ENCODE measurements at regions not wholly inside any gene's neighbourhood (a gene's known extent, or its start where the extent isn't known, plus 50 kb on each side); places are given as distances from the start of the nearest gene placed in this dataset.
A peak's percentile ranks its signal among the peaks of the same experiment; 100 is the strongest.

DNA sequence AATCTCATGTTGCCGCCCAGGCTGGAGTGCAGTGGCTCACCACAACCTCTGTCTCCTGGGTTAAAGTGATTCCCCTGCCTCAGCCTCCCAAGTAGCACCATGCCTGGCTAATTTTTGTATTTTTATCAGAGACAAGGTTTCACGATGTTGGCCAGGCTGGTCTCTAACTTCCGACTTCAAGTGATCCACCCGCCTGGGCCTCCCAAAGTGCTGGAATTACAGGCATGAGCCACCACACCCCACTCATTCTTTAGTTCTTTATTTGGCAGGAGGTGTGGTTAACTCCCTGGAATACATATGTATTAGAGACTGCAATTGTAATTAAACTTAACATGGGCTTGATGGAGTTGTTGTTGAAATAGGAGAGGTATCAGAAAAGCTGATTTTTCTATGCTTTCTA is 1396.9 kb upstream of the IGFBP7 start:
- Histone ChIP-seq H3K4me3 (ENCODE audit: low read length) (no peak overlapping the region), H3K27me3 (ENCODE audit: low read length) (no peaks in the 10 kb centered on the region), H3K9me2 (replicated peaks; ENCODE audit: low read length) (no peaks in the 10 kb centered on the region), H3K36me3 (ENCODE audit: low read depth, low read length) (no peaks in the 10 kb centered on the region), H3K27ac (ENCODE audit: low read length) (no peak overlapping the region), H3K4me2 (ENCODE audit: low read length) (no peak overlapping the region), H3K4me1 (ENCODE audit: insufficient read depth, low read length) (no peaks in the 10 kb centered on the region), H2AFZ (ENCODE audit: low read length) (no peak overlapping the region), H4K20me1 (ENCODE audit: low read length) (no peaks in the 10 kb centered on the region), H3K9ac (ENCODE audit: low read length) (no peak overlapping the region), H3F3A (ENCODE audit: low read length, unreplicated experiment) (no peaks in the 10 kb centered on the region), H3K79me2 (ENCODE audit: low read length) (no peaks in the 10 kb centered on the region), H3K9me3 (ENCODE audit: low read length) (no peaks in the 10 kb centered on the region)
- TF ChIP-seq, protein P1, sequence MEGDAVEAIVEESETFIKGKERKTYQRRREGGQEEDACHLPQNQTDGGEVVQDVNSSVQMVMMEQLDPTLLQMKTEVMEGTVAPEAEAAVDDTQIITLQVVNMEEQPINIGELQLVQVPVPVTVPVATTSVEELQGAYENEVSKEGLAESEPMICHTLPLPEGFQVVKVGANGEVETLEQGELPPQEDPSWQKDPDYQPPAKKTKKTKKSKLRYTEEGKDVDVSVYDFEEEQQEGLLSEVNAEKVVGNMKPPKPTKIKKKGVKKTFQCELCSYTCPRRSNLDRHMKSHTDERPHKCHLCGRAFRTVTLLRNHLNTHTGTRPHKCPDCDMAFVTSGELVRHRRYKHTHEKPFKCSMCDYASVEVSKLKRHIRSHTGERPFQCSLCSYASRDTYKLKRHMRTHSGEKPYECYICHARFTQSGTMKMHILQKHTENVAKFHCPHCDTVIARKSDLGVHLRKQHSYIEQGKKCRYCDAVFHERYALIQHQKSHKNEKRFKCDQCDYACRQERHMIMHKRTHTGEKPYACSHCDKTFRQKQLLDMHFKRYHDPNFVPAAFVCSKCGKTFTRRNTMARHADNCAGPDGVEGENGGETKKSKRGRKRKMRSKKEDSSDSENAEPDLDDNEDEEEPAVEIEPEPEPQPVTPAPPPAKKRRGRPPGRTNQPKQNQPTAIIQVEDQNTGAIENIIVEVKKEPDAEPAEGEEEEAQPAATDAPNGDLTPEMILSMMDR (conservative IDR thresholded peaks at IDR 0.05; ENCODE audit: low read depth, low read length) = no peak
- TF ChIP-seq EZH2 (IDR thresholded peaks at IDR 0.05; ENCODE audit: low read length, unreplicated experiment) = no peak
- no peak for TF ChIP-seq EZH2phosphoT487 (IDR thresholded peaks at IDR 0.05; ENCODE audit: borderline replicate concordance, low read length)
- DNase-seq (no peak), ATAC-seq (no peak)
- BruUV-seq (replicated peaks) = no TSS peak
- POLR2A ChIA-PET (ENCODE audit: unreplicated experiment) = no interaction called here
- intact Hi-C loops (cut with micrococcal nuclease) = loop anchor here (10.0 kb wide), 1 partner anchor 262 kb away; no protein-coding TSS in a partner anchor
- CTCF ChIA-PET = no interaction called here

DNA sequence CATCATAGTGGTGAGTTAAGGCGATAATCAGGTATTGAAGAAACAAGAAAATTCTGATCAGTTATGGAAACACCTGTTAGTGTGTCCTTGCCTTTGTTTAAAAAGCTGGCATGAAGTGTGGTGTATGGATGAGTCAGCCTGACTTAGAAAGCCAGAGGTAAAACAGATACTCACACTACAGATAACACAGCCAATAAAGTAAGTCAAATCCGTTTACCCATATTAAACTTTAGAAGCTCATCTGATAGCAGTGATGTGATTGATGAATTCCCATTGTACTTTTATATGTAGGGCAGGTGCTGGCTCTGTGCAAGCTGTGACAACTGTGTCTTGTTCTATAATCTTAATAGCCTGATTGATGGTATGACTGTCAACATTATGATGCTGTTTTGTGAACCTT is 1392.7 kb upstream of the IGFBP7 start:
- Histone ChIP-seq H3K27ac (ENCODE audit: low read length) (no peak overlapping the region), H3K4me1 (ENCODE audit: insufficient read depth, low read length) (no peaks in the 10 kb centered on the region)

GRCh38 chr4:58499182-58499581 is 1389.0 kb upstream of the IGFBP7 start:
- Histone ChIP-seq H3F3A (ENCODE audit: low read length, unreplicated experiment) (no peaks in the 10 kb centered on the region), H3K9me2 (replicated peaks; ENCODE audit: low read length) (0 out of 2 replicates have a peak, but pooled peaks cover 3% of the 10 kb centered on the region), H3K27ac (ENCODE audit: low read length) (no peak overlapping the region), H3K4me3 (ENCODE audit: low read length) (no peak overlapping the region), H3K79me2 (ENCODE audit: low read length) (no peaks in the 10 kb centered on the region), H3K27me3 (ENCODE audit: low read length) (no peaks in the 10 kb centered on the region), H3K9me3 (ENCODE audit: low read length) (no peaks in the 10 kb centered on the region), H2AFZ (ENCODE audit: low read length) (no peak overlapping the region), H3K4me2 (ENCODE audit: low read length) (no peak overlapping the region), H3K9ac (ENCODE audit: low read length) (no peak overlapping the region), H4K20me1 (ENCODE audit: low read length) (no peaks in the 10 kb centered on the region), H3K4me1 (ENCODE audit: insufficient read depth, low read length) (no peaks in the 10 kb centered on the region), H3K36me3 (ENCODE audit: low read depth, low read length) (no peaks in the 10 kb centered on the region)
- TF ChIP-seq, protein P1 (conservative IDR thresholded peaks at IDR 0.05; ENCODE audit: low read depth, low read length) = no peak
- TF ChIP-seq EZH2 (IDR thresholded peaks at IDR 0.05; ENCODE audit: low read length, unreplicated experiment) = no peak
- TF ChIP-seq EZH2phosphoT487 (IDR thresholded peaks at IDR 0.05; ENCODE audit: borderline replicate concordance, low read length) = no peak
- DNase-seq (peak; percentile 20), ATAC-seq (no peak)
- intact Hi-C loops (cut with micrococcal nuclease) = no loop called here
- CTCF ChIA-PET = no interaction called here
- POLR2A ChIA-PET (ENCODE audit: unreplicated experiment) = no interaction called here
- no TSS peak for BruUV-seq (replicated peaks)

More for the DNA sequence above, 1392.7 kb upstream of the IGFBP7 start:
- intact Hi-C loops (cut with micrococcal nuclease) = loop anchor here (10.0 kb wide), 1 partner anchor 258 kb away; no protein-coding TSS in a partner anchor
- H3K9me2 ChIP-seq (replicated peaks; ENCODE audit: low read length) = 0 out of 2 replicates have a peak, but pooled peaks cover 3% of the 10 kb centered on the region
- H2AFZ ChIP-seq (ENCODE audit: low read length) = no peak overlapping the region
- H4K20me1 ChIP-seq (ENCODE audit: low read length) = no peaks in the 10 kb centered on the region
- no peak overlapping the region for H3K4me3 ChIP-seq (ENCODE audit: low read length)
- TF ChIP-seq EZH2phosphoT487 (IDR thresholded peaks at IDR 0.05; ENCODE audit: borderline replicate concordance, low read length) = no peak
- no peak for TF ChIP-seq EZH2 (IDR thresholded peaks at IDR 0.05; ENCODE audit: low read length, unreplicated experiment)
- TF ChIP-seq, protein P1 (conservative IDR thresholded peaks at IDR 0.05; ENCODE audit: low read depth, low read length) = no peak
- ChIA-PET CTCF (no interaction called here), POLR2A (ENCODE audit: unreplicated experiment) (no interaction called here)
- no peaks in the 10 kb centered on the region for H3K9me3 ChIP-seq (ENCODE audit: low read length)
- no peaks in the 10 kb centered on the region for H3K79me2 ChIP-seq (ENCODE audit: low read length)
- no peak overlapping the region for H3K4me2 ChIP-seq (ENCODE audit: low read length)
- H3K36me3 ChIP-seq (ENCODE audit: low read depth, low read length) = no peaks in the 10 kb centered on the region
- H3K9ac ChIP-seq (ENCODE audit: low read length) = no peak overlapping the region
- BruUV-seq (replicated peaks) = no TSS peak
- H3F3A ChIP-seq (ENCODE audit: low read length, unreplicated experiment) = no peaks in the 10 kb centered on the region
- DNase-seq (peak; percentile 42), ATAC-seq (peak; percentile 96)
- H3K27me3 ChIP-seq (ENCODE audit: low read length) = no peaks in the 10 kb centered on the region

All from PC-3 (cell line).